NCI-H446 treated with DMSO at 0.1 percent for 48 hours (cell line): ENCODE measurements at regions not wholly inside any gene's neighbourhood (a gene's known extent, or its start where the extent isn't known, plus 50 kb on each side); places are given as distances from the start of the nearest gene placed in this dataset.
A peak's percentile ranks its signal among the peaks of the same experiment; 100 is the strongest.

Experiments used
- DNase-seq: peaks from one replicate; lab custom pipeline; 2025; lab: John Stamatoyannopoulos, UW

- DNase-seq = no peak
Measured at GRCh38 chr11:32039149-32039548, 51.7 kb upstream of the RCN1 start.

GRCh38 chr11:32034680-32035079, 56.2 kb upstream of the RCN1 start:
- no peak for DNase-seq

- DNase-seq = no peak
Measured at GRCh38 chr11:32034149-32034548, 56.7 kb upstream of the RCN1 start.

- DNase-seq = no peak
Measured at GRCh38 chr11:32033491-32033890, 57.4 kb upstream of the RCN1 start.

GRCh38 chr11:32033067-32033466, 57.8 kb upstream of the RCN1 start:
- no peak for DNase-seq

GRCh38 chr11:32032478-32032877, 58.4 kb upstream of the RCN1 start:
- DNase-seq = no peak

- no peak for DNase-seq
Measured at GRCh38 chr11:32032052-32032451, 58.8 kb upstream of the RCN1 start.

GRCh38 chr11:32030875-32031503, 59.9 kb upstream of the RCN1 start:
- no peak for DNase-seq

- no peak for DNase-seq
Measured at GRCh38 chr11:32029721-32030120, 61.2 kb upstream of the RCN1 start.

GRCh38 chr11:32028201-32028600, 62.7 kb upstream of the RCN1 start:
- DNase-seq = no peak

- no peak for DNase-seq
Measured at GRCh38 chr11:32026766-32027165, 64.1 kb upstream of the RCN1 start.

- no peak for DNase-seq
Measured at GRCh38 chr11:32024948-32025347, 65.9 kb upstream of the RCN1 start.

- DNase-seq = no peak
Measured at GRCh38 chr11:32023370-32024305, 67.2 kb upstream of the RCN1 start.

GRCh38 chr11:32018672-32019071, 72.2 kb upstream of the RCN1 start:
- DNase-seq = no peak

GRCh38 chr11:32016111-32016510, 74.8 kb upstream of the RCN1 start:
- no peak for DNase-seq

GRCh38 chr11:32015427-32015826, 75.4 kb upstream of the RCN1 start:
- DNase-seq = peak; percentile 19

- DNase-seq = no peak
Measured at GRCh38 chr11:32013603-32014002, 77.3 kb upstream of the RCN1 start.

- no peak for DNase-seq
Measured at GRCh38 chr11:32012049-32012448, 78.8 kb upstream of the RCN1 start.

- no peak for DNase-seq
Measured at GRCh38 chr11:32008880-32009551, 81.9 kb upstream of the RCN1 start.

- DNase-seq = peak; percentile 67
Measured at GRCh38 chr11:32006799-32007388, 84.0 kb upstream of the RCN1 start.

GRCh38 chr11:32005786-32006416, 85.0 kb upstream of the RCN1 start:
- DNase-seq = peak; percentile 70

GRCh38 chr11:32003335-32003734, 87.5 kb upstream of the RCN1 start:
- no peak for DNase-seq
